ENCODE measurements at regions not wholly inside any gene's neighbourhood (a gene's known extent, or its start where the extent isn't known, plus 50 kb on each side); places are given as distances from the start of the nearest gene placed in this dataset.
A peak's percentile ranks its signal among the peaks of the same experiment; 100 is the strongest.

DNA sequence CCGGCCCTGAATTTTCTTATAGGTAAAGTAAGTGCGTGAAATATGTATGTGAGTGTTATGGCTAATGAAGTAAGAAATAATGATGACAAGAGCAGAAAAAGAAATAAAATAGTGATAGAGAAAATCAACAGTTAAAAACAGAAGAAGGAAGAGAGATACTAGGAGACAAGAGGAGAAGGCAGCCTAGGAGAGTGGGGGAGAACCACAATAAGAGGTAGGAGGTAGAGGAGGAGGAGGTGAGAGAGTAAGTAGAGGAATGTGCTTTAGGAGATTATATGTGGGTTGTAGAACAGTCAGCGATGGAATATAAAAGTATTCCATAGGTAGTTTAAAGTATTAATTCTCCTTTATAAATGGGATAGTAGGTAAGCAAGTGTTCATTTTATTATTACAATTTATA is 861.5 kb upstream of the B3GALT2 start:
- H3K4me1 ChIP-seq (ENCODE audit: control insufficient read depth, low read length), result peaks cover 10% of the 10 kb centered on the region
- H3K79me2 ChIP-seq (ENCODE audit: control insufficient read depth, low read length), result no peaks in the 10 kb centered on the region
- TF ChIP-seq, protein P1, sequence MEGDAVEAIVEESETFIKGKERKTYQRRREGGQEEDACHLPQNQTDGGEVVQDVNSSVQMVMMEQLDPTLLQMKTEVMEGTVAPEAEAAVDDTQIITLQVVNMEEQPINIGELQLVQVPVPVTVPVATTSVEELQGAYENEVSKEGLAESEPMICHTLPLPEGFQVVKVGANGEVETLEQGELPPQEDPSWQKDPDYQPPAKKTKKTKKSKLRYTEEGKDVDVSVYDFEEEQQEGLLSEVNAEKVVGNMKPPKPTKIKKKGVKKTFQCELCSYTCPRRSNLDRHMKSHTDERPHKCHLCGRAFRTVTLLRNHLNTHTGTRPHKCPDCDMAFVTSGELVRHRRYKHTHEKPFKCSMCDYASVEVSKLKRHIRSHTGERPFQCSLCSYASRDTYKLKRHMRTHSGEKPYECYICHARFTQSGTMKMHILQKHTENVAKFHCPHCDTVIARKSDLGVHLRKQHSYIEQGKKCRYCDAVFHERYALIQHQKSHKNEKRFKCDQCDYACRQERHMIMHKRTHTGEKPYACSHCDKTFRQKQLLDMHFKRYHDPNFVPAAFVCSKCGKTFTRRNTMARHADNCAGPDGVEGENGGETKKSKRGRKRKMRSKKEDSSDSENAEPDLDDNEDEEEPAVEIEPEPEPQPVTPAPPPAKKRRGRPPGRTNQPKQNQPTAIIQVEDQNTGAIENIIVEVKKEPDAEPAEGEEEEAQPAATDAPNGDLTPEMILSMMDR (IDR thresholded peaks at IDR 0.05; ENCODE audit: low read depth, low read length, poor library complexity, severe bottlenecking), result no peak
- no peak for TF ChIP-seq EZH2phosphoT487 (IDR thresholded peaks at IDR 0.05; ENCODE audit: borderline replicate concordance, low read length)
- no peaks in the 10 kb centered on the region for H4K20me1 ChIP-seq (ENCODE audit: control insufficient read depth, insufficient read depth, low read depth, low read length)
- no peak overlapping the region for H3K27ac ChIP-seq (ENCODE audit: low read depth, low read length)
- H3K27me3 ChIP-seq (ENCODE audit: control insufficient read depth, low read length), result no peaks in the 10 kb centered on the region
- H3K9me3 ChIP-seq (ENCODE audit: control insufficient read depth, insufficient read depth, low read length), result no peaks in the 10 kb centered on the region
- H3K4me3 ChIP-seq (ENCODE audit: low read length), result no peak overlapping the region
- no peaks in the 10 kb centered on the region for H3F3A ChIP-seq (ENCODE audit: control insufficient read depth, insufficient read depth)
- H3K36me3 ChIP-seq (ENCODE audit: control insufficient read depth, low read length), result no peaks in the 10 kb centered on the region
- H3K4me2 ChIP-seq (ENCODE audit: low read length), result no peak overlapping the region
- H3K9me2 ChIP-seq (replicated peaks; ENCODE audit: control insufficient read depth, low read length), result no peaks in the 10 kb centered on the region

DNA sequence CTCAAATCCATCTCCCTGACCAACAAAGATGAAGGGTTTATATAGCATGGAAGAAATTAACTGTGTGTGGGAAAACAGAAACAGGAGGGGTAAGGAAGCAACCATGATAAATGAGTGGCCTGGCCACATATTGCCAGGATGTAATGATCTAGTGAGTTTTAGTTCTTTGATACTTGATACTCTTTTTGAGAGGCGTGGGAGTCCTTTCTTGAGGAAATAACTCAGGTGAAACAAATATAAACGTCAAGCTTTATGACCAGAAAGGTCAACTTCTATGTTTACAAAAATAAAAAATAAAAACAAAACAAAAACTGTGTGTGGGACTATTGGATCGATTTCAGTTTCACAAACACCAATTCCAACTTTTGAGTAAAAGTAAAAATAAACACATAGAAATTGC is 860.8 kb upstream of the B3GALT2 start:
- Histone ChIP-seq H3K27ac (ENCODE audit: low read depth, low read length) (no peak overlapping the region), H4K20me1 (ENCODE audit: control insufficient read depth, insufficient read depth, low read depth, low read length) (no peaks in the 10 kb centered on the region), H3K36me3 (ENCODE audit: control insufficient read depth, low read length) (no peaks in the 10 kb centered on the region), H3K4me3 (ENCODE audit: low read length) (no peak overlapping the region), H3K9me2 (replicated peaks; ENCODE audit: control insufficient read depth, low read length) (no peaks in the 10 kb centered on the region), H3K79me2 (ENCODE audit: control insufficient read depth, low read length) (no peaks in the 10 kb centered on the region), H3K4me1 (ENCODE audit: control insufficient read depth, low read length) (peaks cover 10% of the 10 kb centered on the region), H3K9me3 (ENCODE audit: control insufficient read depth, insufficient read depth, low read length) (no peaks in the 10 kb centered on the region), H3F3A (ENCODE audit: control insufficient read depth, insufficient read depth) (no peaks in the 10 kb centered on the region), H3K27me3 (ENCODE audit: control insufficient read depth, low read length) (no peaks in the 10 kb centered on the region), H3K4me2 (ENCODE audit: low read length) (no peak overlapping the region)
- TF ChIP-seq, protein P1 (IDR thresholded peaks at IDR 0.05; ENCODE audit: low read depth, low read length, poor library complexity, severe bottlenecking), result no peak
- TF ChIP-seq EZH2phosphoT487 (IDR thresholded peaks at IDR 0.05; ENCODE audit: borderline replicate concordance, low read length), result no peak

DNA sequence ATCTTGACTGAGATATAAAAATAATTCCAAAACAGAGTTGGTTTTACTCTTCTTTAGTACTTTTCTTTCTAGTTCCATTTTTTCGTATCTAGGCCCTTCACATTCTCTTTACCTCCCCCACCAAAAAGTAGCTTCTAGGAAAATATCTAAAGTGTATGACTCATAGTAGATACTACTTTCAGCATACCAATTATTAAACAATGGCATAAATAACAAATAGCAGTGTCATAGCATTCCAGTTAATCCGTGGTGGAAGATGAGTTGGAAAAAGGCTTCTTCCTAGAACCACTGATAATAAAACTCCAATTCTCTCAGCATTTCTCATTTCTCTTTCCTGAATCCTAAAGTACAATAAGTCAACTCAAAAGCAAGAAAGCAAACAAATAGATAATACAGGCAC is 859.0 kb upstream of the B3GALT2 start:
- Histone ChIP-seq H3K9me2 (replicated peaks; ENCODE audit: control insufficient read depth, low read length) (no peaks in the 10 kb centered on the region), H3K4me1 (ENCODE audit: control insufficient read depth, low read length) (peaks cover 10% of the 10 kb centered on the region), H3K9me3 (ENCODE audit: control insufficient read depth, insufficient read depth, low read length) (no peaks in the 10 kb centered on the region), H3K4me3 (ENCODE audit: low read length) (no peak overlapping the region), H3K27ac (ENCODE audit: low read depth, low read length) (no peak overlapping the region), H3K79me2 (ENCODE audit: control insufficient read depth, low read length) (no peaks in the 10 kb centered on the region), H3F3A (ENCODE audit: control insufficient read depth, insufficient read depth) (no peaks in the 10 kb centered on the region), H3K36me3 (ENCODE audit: control insufficient read depth, low read length) (no peaks in the 10 kb centered on the region), H3K27me3 (ENCODE audit: control insufficient read depth, low read length) (no peaks in the 10 kb centered on the region), H3K4me2 (ENCODE audit: low read length) (no peak overlapping the region), H4K20me1 (ENCODE audit: control insufficient read depth, insufficient read depth, low read depth, low read length) (no peaks in the 10 kb centered on the region)
- TF ChIP-seq, protein P1 (IDR thresholded peaks at IDR 0.05; ENCODE audit: low read depth, low read length, poor library complexity, severe bottlenecking), result no peak
- TF ChIP-seq EZH2phosphoT487 (IDR thresholded peaks at IDR 0.05; ENCODE audit: borderline replicate concordance, low read length), result no peak

DNA sequence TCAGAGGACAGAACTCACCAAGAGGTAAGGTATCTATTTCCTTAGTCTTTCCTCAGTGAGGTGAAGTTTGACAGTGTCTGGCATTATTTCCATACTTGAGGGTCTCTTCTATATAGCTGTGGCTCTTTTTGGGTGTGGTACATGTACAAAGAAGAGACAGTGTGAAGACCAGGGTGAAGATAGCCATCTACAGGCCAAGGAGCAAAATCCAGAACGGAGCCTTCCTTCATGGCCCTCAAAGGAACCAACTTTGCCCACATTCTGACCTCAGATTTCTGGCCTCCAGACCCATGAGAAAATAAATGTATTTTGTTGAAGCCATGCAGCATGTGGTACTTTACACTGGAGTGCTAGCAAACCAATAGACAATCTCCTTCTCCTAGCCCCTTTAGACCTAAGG is 858.5 kb upstream of the B3GALT2 start:
- H3K9me2 ChIP-seq (replicated peaks; ENCODE audit: control insufficient read depth, low read length), result no peaks in the 10 kb centered on the region
- H3K9me3 ChIP-seq (ENCODE audit: control insufficient read depth, insufficient read depth, low read length), result no peaks in the 10 kb centered on the region
- no peak overlapping the region for H3K4me3 ChIP-seq (ENCODE audit: low read length)
- no peaks in the 10 kb centered on the region for H4K20me1 ChIP-seq (ENCODE audit: control insufficient read depth, insufficient read depth, low read depth, low read length)
- TF ChIP-seq, protein P1 (IDR thresholded peaks at IDR 0.05; ENCODE audit: low read depth, low read length, poor library complexity, severe bottlenecking), result peak; percentile 17
- TF ChIP-seq EZH2phosphoT487 (IDR thresholded peaks at IDR 0.05; ENCODE audit: borderline replicate concordance, low read length), result no peak
- H3K4me2 ChIP-seq (ENCODE audit: low read length), result no peak overlapping the region
- no peak overlapping the region for H3K27ac ChIP-seq (ENCODE audit: low read depth, low read length)
- H3K27me3 ChIP-seq (ENCODE audit: control insufficient read depth, low read length), result no peaks in the 10 kb centered on the region
- peaks cover 10% of the 10 kb centered on the region for H3K4me1 ChIP-seq (ENCODE audit: control insufficient read depth, low read length)
- no peaks in the 10 kb centered on the region for H3K79me2 ChIP-seq (ENCODE audit: control insufficient read depth, low read length)
- H3F3A ChIP-seq (ENCODE audit: control insufficient read depth, insufficient read depth), result no peaks in the 10 kb centered on the region
- H3K36me3 ChIP-seq (ENCODE audit: control insufficient read depth, low read length), result no peaks in the 10 kb centered on the region
